Activated naive CD4-positive, alpha-beta T cell (primary cell): ENCODE measurements at regions not wholly inside any gene's neighbourhood (a gene's known extent, or its start where the extent isn't known, plus 50 kb on each side); places are given as distances from the start of the nearest gene placed in this dataset.

Source experiments
- DNase-seq, 4 experiments: peaks; one replicate each; lab custom pipeline; 2025; lab: John Stamatoyannopoulos, UW

- DNase-seq = no peak
Measured at GRCh38 chr14:71361874-71362273, 454.6 kb downstream of the PCNX1 start.

GRCh38 chr14:71362282-71362681 is 455.0 kb downstream of the PCNX1 start:
- no peak for DNase-seq

GRCh38 chr14:71362920-71363584 is 455.8 kb downstream of the PCNX1 start:
- DNase-seq = no peak

GRCh38 chr14:71363946-71364925 is 457.0 kb downstream of the PCNX1 start:
- DNase-seq = no peak

- no peak for DNase-seq
Measured at GRCh38 chr14:71365361-71365760, 458.1 kb downstream of the PCNX1 start.

- no peak for DNase-seq
Measured at GRCh38 chr14:71366861-71367260, 459.6 kb downstream of the PCNX1 start.

GRCh38 chr14:71371711-71372396 is 464.6 kb downstream of the PCNX1 start:
- no peak for DNase-seq

- DNase-seq = no peak
Measured at GRCh38 chr14:71372411-71372838, 465.2 kb downstream of the PCNX1 start.

- no peak for DNase-seq
Measured at GRCh38 chr14:71373773-71374172, 466.5 kb downstream of the PCNX1 start.

GRCh38 chr14:71374989-71375388 is 467.7 kb downstream of the PCNX1 start:
- no peak for DNase-seq

- no peak for DNase-seq
Measured at GRCh38 chr14:71377099-71377498, 469.8 kb downstream of the PCNX1 start.

GRCh38 chr14:71380271-71380670 is 473.0 kb downstream of the PCNX1 start:
- no peak for DNase-seq

GRCh38 chr14:71381814-71382213 is 474.6 kb downstream of the PCNX1 start:
- no peak for DNase-seq

GRCh38 chr14:71382315-71382714 is 475.1 kb downstream of the PCNX1 start:
- DNase-seq = no peak

- no peak for DNase-seq
Measured at GRCh38 chr14:71383510-71383909, 476.3 kb downstream of the PCNX1 start.

- DNase-seq = no peak
Measured at GRCh38 chr14:71384007-71384845, 477.0 kb downstream of the PCNX1 start.

- DNase-seq = no peak
Measured at GRCh38 chr14:71387753-71388152, 480.5 kb downstream of the PCNX1 start.

GRCh38 chr14:71388336-71388735 is 481.1 kb downstream of the PCNX1 start:
- DNase-seq = no peak

GRCh38 chr14:71388862-71389261 is 481.6 kb downstream of the PCNX1 start:
- DNase-seq = no peak

GRCh38 chr14:71394386-71394785 is 487.1 kb downstream of the PCNX1 start:
- no peak for DNase-seq

GRCh38 chr14:71395151-71395604 is 487.9 kb downstream of the PCNX1 start:
- no peak for DNase-seq

- DNase-seq = no peak
Measured at GRCh38 chr14:71395636-71396035, 488.4 kb downstream of the PCNX1 start.
